ENCODE measurements at regions not wholly inside any gene's neighbourhood (a gene's known extent, or its start where the extent isn't known, plus 50 kb on each side); places are given as distances from the start of the nearest gene placed in this dataset.

GRCh38 chr18:30359521-30359920 is 683.0 kb downstream of the DSC3 start (continued):
- TF ChIP-seq ZNF18 (tag by site-specific recombination; IDR thresholded peaks at IDR 0.05) (no peak), TRIM28 (IDR thresholded peaks at IDR 0.05; ENCODE audit: borderline replicate concordance, low read length) (no peak), ZNF169 (tag by site-specific recombination; IDR thresholded peaks at IDR 0.05) (no peak), ZNF292 (tag by site-specific recombination; IDR thresholded peaks at IDR 0.05; ENCODE audit: borderline replicate concordance, low read depth) (no peak), ZNF664 (tag by site-specific recombination; IDR thresholded peaks at IDR 0.05) (no peak), REPIN1 (tag by site-specific recombination; IDR thresholded peaks at IDR 0.05; ENCODE audit: low read depth) (no peak), ZNF366 (tag by site-specific recombination; conservative IDR thresholded peaks at IDR 0.05) (no peak), ZNF776 (tag by site-specific recombination; IDR thresholded peaks at IDR 0.05; ENCODE audit: borderline replicate concordance) (no peak), ZNF624 (tag by site-specific recombination; IDR thresholded peaks at IDR 0.05) (no peak), ZNF354C (tag by site-specific recombination; IDR thresholded peaks at IDR 0.05; ENCODE audit: borderline replicate concordance, low read depth) (no peak)
- TF ChIP-seq, protein P1, sequence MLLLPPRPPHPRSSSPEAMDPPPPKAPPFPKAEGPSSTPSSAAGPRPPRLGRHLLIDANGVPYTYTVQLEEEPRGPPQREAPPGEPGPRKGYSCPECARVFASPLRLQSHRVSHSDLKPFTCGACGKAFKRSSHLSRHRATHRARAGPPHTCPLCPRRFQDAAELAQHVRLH (tag by site-specific recombination; IDR thresholded peaks at IDR 0.05), result no peak
- TF ChIP-seq, protein P2, sequence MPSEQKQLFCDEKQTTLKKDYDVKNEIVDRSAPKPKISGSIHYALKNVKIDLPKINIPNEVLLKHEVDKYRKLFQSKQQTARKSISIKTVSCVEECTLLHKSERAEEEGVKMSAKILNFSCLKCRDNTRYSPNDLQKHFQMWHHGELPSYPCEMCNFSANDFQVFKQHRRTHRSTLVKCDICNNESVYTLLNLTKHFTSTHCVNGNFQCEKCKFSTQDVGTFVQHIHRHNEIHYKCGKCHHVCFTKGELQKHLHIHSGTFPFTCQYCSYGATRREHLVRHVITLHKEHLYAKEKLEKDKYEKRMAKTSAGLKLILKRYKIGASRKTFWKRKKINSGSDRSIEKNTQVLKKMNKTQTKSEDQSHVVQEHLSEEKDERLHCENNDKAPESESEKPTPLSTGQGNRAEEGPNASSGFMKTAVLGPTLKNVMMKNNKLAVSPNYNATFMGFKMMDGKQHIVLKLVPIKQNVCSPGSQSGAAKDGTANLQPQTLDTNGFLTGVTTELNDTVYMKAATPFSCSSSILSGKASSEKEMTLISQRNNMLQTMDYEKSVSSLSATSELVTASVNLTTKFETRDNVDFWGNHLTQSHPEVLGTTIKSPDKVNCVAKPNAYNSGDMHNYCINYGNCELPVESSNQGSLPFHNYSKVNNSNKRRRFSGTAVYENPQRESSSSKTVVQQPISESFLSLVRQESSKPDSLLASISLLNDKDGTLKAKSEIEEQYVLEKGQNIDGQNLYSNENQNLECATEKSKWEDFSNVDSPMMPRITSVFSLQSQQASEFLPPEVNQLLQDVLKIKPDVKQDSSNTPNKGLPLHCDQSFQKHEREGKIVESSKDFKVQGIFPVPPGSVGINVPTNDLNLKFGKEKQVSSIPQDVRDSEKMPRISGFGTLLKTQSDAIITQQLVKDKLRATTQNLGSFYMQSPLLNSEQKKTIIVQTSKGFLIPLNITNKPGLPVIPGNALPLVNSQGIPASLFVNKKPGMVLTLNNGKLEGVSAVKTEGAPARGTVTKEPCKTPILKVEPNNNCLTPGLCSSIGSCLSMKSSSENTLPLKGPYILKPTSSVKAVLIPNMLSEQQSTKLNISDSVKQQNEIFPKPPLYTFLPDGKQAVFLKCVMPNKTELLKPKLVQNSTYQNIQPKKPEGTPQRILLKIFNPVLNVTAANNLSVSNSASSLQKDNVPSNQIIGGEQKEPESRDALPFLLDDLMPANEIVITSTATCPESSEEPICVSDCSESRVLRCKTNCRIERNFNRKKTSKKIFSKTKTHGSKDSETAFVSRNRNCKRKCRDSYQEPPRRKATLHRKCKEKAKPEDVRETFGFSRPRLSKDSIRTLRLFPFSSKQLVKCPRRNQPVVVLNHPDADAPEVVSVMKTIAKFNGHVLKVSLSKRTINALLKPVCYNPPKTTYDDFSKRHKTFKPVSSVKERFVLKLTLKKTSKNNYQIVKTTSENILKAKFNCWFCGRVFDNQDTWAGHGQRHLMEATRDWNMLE (tag by site-specific recombination; conservative IDR thresholded peaks at IDR 0.05; ENCODE audit: low read depth), result no peak

- ChIA-PET POLR2A (no interaction called here), CTCF (no interaction called here)
- TF ChIP-seq, protein P3, sequence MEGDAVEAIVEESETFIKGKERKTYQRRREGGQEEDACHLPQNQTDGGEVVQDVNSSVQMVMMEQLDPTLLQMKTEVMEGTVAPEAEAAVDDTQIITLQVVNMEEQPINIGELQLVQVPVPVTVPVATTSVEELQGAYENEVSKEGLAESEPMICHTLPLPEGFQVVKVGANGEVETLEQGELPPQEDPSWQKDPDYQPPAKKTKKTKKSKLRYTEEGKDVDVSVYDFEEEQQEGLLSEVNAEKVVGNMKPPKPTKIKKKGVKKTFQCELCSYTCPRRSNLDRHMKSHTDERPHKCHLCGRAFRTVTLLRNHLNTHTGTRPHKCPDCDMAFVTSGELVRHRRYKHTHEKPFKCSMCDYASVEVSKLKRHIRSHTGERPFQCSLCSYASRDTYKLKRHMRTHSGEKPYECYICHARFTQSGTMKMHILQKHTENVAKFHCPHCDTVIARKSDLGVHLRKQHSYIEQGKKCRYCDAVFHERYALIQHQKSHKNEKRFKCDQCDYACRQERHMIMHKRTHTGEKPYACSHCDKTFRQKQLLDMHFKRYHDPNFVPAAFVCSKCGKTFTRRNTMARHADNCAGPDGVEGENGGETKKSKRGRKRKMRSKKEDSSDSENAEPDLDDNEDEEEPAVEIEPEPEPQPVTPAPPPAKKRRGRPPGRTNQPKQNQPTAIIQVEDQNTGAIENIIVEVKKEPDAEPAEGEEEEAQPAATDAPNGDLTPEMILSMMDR (tag by site-specific recombination; IDR thresholded peaks at IDR 0.05), result no peak
- TF ChIP-seq ZNF391 (tag by site-specific recombination; IDR thresholded peaks at IDR 0.05; ENCODE audit: borderline replicate concordance, low read depth) (no peak), ZNF747 (tag by site-specific recombination; IDR thresholded peaks at IDR 0.05) (no peak), ZNF48 (tag by site-specific recombination; IDR thresholded peaks at IDR 0.05) (no peak), SP7 (tag by site-specific recombination; IDR thresholded peaks at IDR 0.05) (no peak), ZNF626 (tag by site-specific recombination; IDR thresholded peaks at IDR 0.05) (no peak), ZNF354C (tag by site-specific recombination; IDR thresholded peaks at IDR 0.05; ENCODE audit: borderline replicate concordance, low read depth) (no peak), HOXD13 (CRISPR knock-in tag; IDR thresholded peaks at IDR 0.05; ENCODE audit: borderline replicate concordance) (no peak), SALL2 (tag by site-specific recombination; IDR thresholded peaks at IDR 0.05; ENCODE audit: borderline replicate concordance) (no peak), ZBTB21 (tag by site-specific recombination; IDR thresholded peaks at IDR 0.05) (no peak), ZNF214 (tag by site-specific recombination; IDR thresholded peaks at IDR 0.05; ENCODE audit: borderline replicate concordance) (no peak), KLF16 (tag by site-specific recombination; IDR thresholded peaks at IDR 0.05) (no peak), ZBTB48 (tag by site-specific recombination; IDR thresholded peaks at IDR 0.05) (no peak)
- TF ChIP-seq, protein P4, sequence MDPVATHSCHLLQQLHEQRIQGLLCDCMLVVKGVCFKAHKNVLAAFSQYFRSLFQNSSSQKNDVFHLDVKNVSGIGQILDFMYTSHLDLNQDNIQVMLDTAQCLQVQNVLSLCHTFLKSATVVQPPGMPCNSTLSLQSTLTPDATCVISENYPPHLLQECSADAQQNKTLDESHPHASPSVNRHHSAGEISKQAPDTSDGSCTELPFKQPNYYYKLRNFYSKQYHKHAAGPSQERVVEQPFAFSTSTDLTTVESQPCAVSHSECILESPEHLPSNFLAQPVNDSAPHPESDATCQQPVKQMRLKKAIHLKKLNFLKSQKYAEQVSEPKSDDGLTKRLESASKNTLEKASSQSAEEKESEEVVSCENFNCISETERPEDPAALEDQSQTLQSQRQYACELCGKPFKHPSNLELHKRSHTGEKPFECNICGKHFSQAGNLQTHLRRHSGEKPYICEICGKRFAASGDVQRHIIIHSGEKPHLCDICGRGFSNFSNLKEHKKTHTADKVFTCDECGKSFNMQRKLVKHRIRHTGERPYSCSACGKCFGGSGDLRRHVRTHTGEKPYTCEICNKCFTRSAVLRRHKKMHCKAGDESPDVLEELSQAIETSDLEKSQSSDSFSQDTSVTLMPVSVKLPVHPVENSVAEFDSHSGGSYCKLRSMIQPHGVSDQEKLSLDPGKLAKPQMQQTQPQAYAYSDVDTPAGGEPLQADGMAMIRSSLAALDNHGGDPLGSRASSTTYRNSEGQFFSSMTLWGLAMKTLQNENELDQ (tag by site-specific recombination; IDR thresholded peaks at IDR 0.05; ENCODE audit: low read depth), result no peak
- TF ChIP-seq, protein P5, sequence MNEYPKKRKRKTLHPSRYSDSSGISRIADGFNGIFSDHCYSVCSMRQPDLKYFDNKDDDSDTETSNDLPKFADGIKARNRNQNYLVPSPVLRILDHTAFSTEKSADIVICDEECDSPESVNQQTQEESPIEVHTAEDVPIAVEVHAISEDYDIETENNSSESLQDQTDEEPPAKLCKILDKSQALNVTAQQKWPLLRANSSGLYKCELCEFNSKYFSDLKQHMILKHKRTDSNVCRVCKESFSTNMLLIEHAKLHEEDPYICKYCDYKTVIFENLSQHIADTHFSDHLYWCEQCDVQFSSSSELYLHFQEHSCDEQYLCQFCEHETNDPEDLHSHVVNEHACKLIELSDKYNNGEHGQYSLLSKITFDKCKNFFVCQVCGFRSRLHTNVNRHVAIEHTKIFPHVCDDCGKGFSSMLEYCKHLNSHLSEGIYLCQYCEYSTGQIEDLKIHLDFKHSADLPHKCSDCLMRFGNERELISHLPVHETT (tag by site-specific recombination; IDR thresholded peaks at IDR 0.05), result no peak
Measured at GRCh38 chr18:30358555-30358954, 684.0 kb downstream of the DSC3 start.

More at GRCh38 chr18:30358555-30358954, 684.0 kb downstream of the DSC3 start:
- Histone ChIP-seq H3K36me3 (ENCODE audit: control insufficient read depth in 2 of 2, insufficient read depth in 1 of 2, low read length in 2 of 2) (no peaks in the 10 kb centered on the region), H3K9me3 (ENCODE audit: control insufficient read depth, insufficient read depth, low read depth, low read length) (no peaks in the 10 kb centered on the region), H3K4me1 (ENCODE audit: control insufficient read depth, insufficient read depth, low read length) (no peaks in the 10 kb centered on the region), H3K4me3 (ENCODE audit: low read depth, low read length) (no peak overlapping the region), H3K27ac (ENCODE audit: extremely low read depth, low read depth, low read length) (no peak overlapping the region)
